T-helper 1 cell (primary cell): ENCODE measurements at regions not wholly inside any gene's neighbourhood (a gene's known extent, or its start where the extent isn't known, plus 50 kb on each side); places are given as distances from the start of the nearest gene placed in this dataset.
"Not testable (repeated sequence)": the region's sequence is repeated elsewhere in the genome, so short reads cannot be mapped to it uniquely, and the experiment has no call there.

ENCODE experiments used
- DNase-seq, 5 donors: peaks; one replicate each; pipeline ENCODE4 v3.0.0-alpha.2; 2012 to 2020

- no peak for DNase-seq
Measured at GRCh38 chr2:210963386-210963785, 407.0 kb downstream of the CPS1 start.

- DNase-seq: no peak
Measured at GRCh38 chr2:210964141-210964764, 407.9 kb downstream of the CPS1 start.

- DNase-seq: no peak
Measured at GRCh38 chr2:210965472-210965871, 409.1 kb downstream of the CPS1 start.

DNA sequence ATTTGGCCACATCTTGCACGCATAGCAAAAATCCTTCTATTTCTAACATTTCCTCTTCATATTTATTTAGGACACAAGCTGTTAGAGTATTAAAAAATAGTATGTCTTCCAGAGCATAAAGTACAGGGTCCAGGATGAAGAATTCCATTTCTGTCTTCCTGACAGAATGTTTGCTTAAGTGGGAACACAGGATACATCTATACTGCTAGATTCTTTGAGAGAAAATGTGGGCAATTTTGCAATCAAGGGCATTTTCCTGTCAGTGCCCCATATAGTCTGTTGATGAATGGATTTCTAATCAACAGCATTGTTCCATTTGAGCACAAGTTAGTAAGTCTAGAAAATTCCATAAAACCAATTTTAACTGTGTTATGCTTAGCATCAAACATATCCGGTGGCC lies 409.9 kb downstream of the CPS1 start:
- DNase-seq: no peak

GRCh38 chr2:210971431-210971830 lies 415.0 kb downstream of the CPS1 start:
- DNase-seq: no peak

DNA sequence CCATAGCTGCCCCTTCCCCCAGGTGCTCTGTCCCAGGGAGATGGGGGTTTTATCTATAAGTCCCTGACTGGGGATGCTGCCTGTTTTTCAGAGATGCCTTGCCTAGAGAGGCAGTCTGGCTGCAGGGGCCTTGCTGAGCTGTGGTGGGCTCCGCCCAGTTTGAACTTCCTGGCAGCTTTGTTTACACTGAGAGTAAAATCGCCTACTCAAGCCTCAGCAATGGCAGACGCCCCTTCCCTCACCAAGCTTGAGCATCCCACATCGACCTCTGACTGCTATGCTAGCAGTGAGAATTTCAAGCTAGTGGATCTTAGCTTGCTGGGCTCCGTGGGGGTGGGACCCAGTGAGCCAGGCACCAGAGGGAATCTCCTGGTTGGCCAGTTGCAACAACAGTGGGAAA lies 430.4 kb downstream of the CPS1 start:
- not testable (repeated sequence) for DNase-seq

DNA sequence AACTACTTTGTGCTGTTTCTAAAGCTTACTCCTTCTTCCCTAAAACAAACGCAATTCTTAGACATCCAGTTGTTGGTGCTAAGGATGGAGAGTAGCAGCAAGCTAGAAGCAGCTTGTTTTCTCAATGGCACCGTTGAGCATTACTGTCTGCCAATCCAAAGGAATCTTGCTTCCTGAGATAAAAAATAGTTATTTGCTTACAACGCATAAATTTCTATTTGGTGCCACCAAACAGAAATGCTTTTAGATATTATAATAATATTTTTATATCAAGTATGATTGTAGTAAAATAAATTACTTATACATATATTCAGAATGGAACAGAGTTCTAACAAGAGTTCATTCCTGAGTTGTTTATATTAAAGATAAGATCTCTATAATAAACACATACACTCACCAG lies 434.7 kb downstream of the CPS1 start:
- DNase-seq: no peak

DNA sequence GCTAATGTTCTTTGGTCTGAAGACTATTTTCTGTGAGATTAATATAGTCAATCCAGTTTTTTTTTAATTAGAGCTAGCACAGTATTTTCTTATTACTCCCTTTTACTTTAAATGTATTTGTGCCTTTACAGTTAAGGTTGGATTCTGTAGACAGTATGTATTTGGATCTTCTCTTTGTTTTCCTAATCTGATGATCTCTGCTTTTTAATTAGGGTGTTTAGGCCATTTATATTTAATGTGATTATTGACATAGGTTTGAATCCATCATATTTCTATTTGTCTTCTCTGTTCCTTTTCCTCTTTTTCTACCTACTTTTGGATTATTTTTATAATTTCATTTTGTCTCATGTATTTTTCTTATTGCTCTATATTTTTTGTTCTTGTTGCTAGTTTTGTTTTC lies 437.7 kb downstream of the CPS1 start:
- DNase-seq: no peak

- DNase-seq: no peak
Measured at GRCh38 chr2:210997373-210997772, 441.0 kb downstream of the CPS1 start.

DNA sequence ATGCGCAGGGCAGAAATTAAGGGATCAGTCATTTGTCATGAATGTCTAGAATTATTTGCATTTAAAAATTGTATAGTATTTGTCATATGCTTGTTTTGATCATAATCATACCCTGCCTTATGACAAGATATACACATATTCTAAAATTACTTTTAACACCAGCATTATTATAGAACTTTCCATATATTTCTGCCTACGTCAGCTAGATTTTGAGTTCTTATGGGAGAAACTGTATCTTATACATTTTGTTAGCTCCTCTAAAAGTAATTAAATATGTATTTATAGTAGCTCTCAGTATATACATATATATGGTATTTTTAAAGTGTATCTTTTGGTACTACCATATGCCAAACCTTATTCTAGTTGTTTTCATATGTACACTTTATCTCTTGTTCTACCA lies 441.9 kb downstream of the CPS1 start:
- no peak for DNase-seq

GRCh38 chr2:211014376-211014775 lies 458.0 kb downstream of the CPS1 start:
- DNase-seq: no peak

DNA sequence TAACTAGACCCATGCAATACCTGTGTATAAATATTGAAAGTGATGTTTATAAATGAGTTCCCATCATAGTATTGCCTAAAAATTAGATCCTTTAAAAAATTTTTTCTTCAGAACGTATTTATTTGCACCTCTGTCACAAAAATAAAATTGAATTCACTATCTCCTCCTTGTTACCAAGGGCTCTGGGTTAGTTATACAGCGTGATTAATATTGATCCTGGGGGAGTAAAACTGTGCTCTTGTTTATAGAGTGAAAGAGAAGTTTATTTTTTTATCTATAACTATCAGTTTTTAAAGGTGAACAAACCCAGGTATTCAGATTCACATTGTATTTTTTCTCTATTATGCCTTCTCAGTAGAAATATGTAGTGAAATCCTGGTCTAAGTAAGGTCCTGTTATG lies 458.5 kb downstream of the CPS1 start:
- no peak for DNase-seq

DNA sequence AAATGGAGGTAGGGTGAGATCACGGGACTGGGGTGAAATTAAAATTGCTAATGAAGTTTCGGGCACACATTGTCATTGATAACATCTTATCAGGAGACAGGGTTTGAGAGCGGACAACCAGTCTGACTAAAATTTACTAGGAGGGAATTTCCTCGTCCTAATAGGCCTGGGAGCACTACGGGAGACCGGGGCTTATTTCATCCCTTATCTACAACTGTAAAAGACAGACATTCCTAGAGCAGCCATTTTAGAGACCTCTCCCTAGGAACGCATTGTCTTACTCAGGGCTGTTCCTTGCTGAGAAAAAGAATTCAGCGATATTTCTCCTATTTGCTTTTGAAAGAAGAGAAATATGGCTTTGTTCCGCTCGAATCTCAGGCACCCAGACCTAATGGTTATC lies 468.7 kb downstream of the CPS1 start:
- not testable (repeated sequence) for DNase-seq

DNA sequence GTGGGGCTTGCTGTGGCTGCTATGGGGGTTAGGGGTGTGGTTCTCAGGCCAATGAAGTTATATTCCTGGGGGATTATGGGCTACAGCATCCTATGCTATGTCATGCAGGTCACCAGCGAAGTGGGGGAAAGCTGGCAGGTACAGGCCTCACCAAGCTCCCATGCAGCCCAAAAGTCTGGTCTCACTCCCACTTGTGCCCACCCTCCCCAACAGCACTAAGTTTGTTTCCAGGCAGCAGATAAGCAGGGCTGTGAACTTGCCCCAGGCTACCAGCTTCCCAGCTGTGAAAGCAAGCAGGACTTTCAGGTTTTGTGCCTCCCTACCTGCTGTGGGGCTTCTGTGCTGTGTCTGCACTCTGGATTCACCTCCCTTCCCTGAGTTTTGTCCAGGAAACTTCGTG lies 469.7 kb downstream of the CPS1 start:
- no peak for DNase-seq

- no peak for DNase-seq
Measured at GRCh38 chr2:211027976-211028375, 471.6 kb downstream of the CPS1 start.

- no peak for DNase-seq
Measured at GRCh38 chr2:211033765-211034164, 477.4 kb downstream of the CPS1 start.

GRCh38 chr2:211035548-211036185 lies 479.3 kb downstream of the CPS1 start:
- no peak for DNase-seq

DNA sequence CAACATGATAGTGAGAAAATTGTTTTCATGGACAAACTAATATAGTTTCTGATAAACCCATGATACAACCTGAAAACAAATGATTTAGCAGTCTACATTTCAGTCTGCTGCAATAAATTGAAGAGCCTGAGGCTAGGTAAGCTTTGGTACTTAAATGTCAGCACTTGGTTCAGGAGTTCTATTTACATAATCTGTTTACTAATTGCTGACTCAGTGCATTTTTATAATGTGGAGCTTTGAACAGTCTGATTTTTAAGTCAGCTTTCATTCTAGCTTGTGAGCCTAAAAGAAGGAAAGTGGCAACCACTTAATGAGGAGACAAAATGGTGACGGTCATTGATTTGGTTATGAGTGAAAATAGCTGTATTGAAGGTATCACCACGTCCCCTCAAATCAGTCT lies 488.6 kb downstream of the CPS1 start:
- DNase-seq: no peak

GRCh38 chr2:211049321-211050018 lies 493.1 kb downstream of the CPS1 start:
- DNase-seq: no peak

DNA sequence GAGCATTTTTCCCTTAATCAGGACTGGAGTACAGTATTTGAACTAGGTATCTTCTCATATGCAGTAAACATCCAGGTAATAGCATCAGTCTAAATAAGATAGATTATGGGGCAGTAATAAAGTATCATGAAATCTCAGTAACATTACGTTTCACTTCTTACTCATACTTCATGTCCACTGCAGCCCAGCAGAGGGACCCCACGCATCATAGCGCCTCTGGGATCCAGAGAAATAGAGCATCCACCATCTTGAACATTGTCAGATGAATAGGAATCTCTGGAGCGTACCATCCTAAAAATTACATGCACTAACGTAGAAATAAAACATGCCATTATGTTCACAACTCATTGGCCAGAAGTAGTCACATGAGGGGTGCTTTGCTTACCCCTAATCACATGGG lies 499.0 kb downstream of the CPS1 start:
- DNase-seq: no peak

DNA sequence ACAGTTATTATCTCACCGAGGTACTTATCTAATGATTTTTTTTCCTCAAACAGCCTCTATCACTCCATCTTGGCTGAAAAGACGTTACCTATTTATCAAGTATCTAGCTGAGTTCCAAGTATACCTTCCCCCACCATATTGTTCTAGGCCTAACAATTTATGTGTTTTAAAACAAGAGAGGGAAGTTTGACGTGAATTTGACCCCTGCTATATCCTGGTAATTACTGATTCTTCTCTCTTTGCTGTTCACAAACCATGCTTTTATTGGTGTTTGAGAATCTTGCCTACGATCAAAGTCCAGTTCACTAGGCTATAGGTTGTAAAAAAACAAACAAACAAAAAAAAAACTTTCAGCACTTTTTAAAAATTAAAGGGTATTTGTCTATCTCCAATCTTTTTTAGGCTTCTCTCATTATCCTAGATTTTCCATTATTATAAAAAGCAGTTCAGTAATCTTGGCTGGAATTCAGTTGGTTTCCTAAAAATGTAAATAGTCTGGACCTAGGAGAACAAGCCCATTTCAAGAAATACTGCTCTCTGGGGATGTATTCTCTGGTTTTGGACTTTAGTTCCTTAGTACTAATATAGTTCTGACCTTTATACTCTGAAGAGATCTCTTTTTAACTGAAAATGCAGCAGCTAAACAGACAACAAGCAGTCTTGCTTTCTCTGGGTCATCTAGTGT lies 505.4 kb downstream of the CPS1 start:
- no peak for DNase-seq

DNA sequence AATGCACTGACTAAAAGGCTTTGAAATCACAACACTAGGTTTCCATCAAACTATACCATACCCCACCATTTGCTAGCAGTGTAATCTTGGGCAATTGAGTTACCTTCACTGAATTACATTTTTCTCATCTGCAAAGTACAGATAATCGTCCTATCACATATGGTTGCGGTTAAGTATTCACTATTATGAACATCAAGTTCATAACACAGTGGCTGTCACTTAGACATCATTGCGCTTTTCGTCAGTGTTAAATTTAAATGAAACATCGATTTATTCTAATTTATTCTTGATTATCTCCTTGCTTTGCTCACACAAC lies 505.9 kb downstream of the CPS1 start:
- DNase-seq: no peak

GRCh38 chr2:211067029-211067428 lies 510.6 kb downstream of the CPS1 start:
- DNase-seq: no peak
